Activated CD4-positive, alpha-beta T cell treated with anti-CD3 and anti-CD28 coated beads, Interleukin-2, amount 50 U/mL, for 24 hours (primary cell): ENCODE measurements at regions not wholly inside any gene's neighbourhood (a gene's known extent, or its start where the extent isn't known, plus 50 kb on each side); places are given as distances from the start of the nearest gene placed in this dataset.

Experiments
- DNase-seq, 2 donors: peaks; one replicate each; pipeline ENCODE4 v3.0.0-alpha.2; 2020; ENCODE audit warnings: low read depth in 1 of 2, low spot score in 1 of 2

DNA sequence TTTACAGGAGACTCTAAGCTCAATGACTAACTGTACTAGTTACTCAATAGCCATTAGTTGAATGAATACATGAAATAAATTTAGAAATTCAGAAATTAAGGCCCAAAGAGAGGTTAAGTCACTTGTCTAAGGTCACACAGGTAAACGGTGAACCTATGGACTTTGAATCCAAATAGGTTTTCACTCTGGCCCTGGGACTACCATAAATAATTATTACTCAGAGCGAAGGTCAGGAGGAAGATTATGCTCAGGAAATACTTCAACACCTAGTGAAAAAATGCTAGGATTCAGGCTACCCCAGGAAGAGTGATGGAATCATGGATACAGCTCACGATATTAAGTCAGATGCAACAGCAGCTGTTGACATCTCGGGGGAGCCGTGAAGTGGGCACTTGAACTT lies 417.4 kb downstream of the GABRG2 start:
- DNase-seq: no peak

DNA sequence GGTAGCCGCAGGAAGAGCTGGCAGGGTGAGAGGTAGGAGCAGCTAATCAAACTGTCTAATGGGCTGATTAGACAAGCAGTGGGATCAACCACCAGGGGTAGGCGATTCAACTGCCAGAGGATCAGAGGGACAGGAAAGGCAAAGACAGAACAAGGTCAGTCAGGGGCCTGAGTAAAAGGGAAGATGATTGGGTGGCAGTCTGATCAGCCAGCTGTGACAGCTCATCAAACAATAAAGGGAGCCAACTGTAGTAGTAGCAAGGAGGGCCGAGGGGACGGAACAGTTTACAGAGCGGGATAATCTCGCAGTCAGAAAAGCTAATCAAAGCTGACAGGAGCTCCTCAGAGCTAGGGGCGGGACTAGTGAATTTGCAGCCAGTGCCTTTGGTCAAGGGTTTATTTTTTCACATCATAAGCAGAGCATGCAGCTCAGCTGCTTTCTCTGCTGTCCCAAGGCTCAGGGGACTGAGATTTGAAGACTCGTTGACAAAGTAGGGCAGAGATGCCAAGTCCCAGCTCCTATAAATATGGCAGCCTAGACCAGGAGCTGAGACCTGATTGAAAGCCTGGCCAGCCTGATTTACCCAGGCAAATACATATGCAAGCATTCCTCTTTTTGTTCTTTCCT lies 418.2 kb downstream of the GABRG2 start:
- no peak for DNase-seq

- DNase-seq: no peak
Observed at GRCh38 chr5:162487528-162488525, 420.3 kb downstream of the GABRG2 start.

DNA sequence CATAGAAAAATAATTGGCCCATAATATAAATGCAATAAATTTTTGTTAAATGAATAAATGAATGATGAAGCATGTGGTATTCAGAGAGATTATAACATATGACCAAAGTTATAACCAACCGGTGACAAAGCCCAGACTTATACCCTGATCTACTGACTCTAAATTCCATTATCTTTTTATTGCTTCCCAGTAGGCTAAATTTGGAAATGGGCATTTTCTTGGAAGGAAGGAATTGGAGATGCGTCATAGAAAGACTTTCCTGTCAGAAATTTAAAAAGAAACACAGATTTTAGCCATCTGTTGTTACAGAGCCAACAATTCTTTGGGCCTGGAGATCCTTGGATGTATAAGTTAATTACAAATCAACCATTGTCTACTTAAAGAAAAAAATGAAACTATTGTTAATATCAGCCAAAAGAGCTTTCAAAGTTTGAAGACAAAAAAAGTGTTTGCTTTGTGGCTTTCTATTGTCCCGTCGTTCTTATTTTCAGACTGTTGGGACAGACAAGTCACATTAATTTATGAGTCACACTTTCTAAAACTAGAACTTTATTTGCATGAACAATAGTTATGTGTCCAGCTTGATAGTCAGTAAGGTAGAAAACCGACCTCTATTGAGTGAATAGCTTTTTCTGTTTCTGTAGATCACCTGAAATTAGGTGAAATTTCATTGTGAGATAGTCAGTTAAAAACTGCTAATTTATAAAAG lies 428.7 kb downstream of the GABRG2 start:
- DNase-seq: no peak

GRCh38 chr5:162497455-162497854 lies 429.9 kb downstream of the GABRG2 start:
- DNase-seq: no peak

GRCh38 chr5:162502780-162503179 lies 435.2 kb downstream of the GABRG2 start:
- DNase-seq: no peak

DNA sequence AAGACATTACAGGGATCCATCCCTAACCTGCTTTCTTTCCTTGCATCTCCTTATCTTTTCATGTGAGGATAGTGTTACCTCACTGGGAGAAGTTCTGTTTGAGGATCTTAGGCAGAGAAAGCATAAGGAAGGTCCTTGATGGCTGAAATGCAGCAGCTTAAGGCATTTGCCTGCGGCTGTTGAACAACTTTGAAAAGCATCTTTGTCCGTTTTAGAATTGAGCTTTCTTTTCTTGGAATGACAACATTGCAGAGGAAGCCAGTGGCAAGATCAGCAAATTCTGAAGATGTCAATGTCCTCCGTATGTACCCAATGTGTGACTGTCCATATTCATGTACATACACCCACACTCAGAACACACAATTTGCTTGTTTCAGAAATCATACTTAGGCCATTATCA lies 436.2 kb downstream of the GABRG2 start:
- no peak for DNase-seq

GRCh38 chr5:162512935-162513565 lies 445.5 kb downstream of the GABRG2 start:
- DNase-seq: no peak

GRCh38 chr5:162514116-162514515 lies 446.5 kb downstream of the GABRG2 start:
- DNase-seq: no peak

GRCh38 chr5:162520878-162521277 lies 453.3 kb downstream of the GABRG2 start:
- no peak for DNase-seq

DNA sequence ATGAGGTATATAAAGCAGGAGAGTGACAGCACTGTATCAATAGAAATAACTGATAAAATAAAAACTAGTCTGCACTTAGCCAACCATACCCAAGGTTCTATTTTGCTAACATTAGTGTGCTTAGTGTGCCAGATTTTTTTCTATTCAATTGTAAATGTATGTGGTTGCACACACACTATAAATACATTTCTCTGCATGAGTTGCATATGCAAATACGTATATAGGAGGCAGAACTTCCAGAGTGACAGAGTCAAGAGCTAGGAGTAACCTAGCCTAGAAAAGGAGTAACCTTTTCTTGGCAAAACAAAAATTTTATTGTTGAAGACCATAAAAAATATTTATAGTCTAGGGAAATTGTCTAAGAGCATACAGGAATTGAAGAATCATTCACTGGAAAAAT lies 461.6 kb downstream of the GABRG2 start:
- DNase-seq: no peak

DNA sequence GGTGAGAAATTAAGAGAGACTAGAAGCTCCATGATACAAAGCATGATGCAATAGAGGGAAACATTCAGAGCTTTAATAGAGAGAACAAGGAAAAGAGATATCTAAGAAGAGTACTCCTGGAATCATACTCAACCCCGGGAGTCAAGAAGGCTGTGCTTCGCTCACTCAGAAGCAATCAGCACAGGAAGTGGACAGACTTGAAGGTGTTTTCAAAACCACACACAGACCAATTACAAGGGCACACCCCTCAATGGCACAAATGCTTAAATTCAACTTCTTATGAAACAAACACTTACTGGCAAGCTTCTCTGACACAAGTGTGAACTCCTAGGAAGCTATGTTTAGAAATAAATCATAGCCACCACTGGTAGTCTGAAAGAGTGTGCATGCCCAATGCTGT lies 462.3 kb downstream of the GABRG2 start:
- DNase-seq: no peak

DNA sequence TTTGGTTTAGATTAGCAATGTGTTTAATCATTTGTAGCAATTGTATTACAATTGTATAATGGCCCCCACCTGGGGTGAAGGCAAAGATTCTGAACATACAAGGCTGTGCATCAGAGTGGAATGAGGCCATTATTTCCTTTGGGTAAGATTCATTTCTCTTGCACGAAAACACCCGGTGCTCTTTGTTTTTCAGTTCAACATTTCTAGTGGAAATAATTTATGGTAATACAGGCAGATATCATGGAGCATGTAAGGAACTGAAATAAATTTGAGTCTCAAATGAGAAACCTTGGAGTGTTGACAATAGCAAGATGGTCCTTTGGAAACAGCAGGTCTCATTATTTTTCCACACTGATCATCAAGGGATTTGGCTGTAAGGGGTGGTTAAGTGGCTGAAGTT lies 475.9 kb downstream of the GABRG2 start:
- no peak for DNase-seq

DNA sequence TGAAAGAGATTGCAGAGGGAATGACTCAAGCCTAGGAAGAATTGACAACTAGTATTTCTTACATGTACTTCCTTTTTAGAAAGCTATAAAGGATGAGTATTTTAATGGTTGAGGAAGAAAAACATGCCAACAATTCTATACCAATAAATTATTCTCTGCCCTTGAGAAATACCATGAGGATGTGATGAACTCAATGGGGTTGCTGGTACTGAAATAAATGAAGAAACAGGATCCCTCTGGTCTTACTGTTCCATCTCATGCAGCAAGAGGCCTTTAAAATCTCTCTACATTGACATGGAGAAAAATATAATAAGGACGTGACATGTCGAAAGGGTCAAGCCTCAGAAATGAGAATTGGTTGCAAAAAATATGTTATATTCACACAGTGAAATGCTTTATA lies 477.3 kb downstream of the GABRG2 start:
- no peak for DNase-seq

DNA sequence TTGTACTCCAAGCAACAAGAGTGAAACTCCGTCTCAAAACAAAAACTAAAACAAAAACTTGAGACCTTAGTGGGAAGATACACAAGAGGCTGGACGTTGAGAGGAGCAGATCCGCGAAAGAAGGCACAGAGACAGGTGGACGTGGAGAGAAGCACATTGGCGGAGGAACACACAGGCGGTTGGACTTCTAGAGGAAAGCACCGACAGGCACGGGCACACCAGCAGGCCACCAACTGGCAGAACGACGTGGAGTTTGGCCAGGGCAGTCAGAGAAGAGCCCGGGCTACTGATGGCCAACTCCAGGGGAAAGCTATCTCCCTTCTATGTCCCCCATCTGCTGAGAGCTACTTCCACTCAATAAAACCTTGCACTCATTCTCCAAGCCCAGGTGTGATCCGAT lies 482.7 kb downstream of the GABRG2 start:
- DNase-seq: no peak

DNA sequence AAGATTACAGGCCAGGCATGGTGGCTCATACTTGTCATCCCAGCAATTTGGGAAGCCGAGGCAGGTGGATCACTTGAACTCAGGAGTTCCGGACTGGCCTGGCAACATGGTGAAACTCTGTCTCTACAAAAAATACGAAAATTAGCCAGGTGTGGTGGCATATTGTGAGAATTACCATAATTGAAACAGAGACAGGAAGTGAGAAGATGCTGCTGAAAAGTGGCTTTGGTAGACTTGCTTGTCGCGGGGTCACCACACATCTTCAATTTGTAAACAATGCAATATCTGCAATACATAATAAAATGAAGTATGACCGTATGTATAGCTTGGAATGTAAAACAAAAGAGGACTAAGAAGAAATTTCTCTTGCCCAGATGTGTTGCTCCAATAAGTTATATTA lies 490.5 kb downstream of the GABRG2 start:
- DNase-seq: no peak

DNA sequence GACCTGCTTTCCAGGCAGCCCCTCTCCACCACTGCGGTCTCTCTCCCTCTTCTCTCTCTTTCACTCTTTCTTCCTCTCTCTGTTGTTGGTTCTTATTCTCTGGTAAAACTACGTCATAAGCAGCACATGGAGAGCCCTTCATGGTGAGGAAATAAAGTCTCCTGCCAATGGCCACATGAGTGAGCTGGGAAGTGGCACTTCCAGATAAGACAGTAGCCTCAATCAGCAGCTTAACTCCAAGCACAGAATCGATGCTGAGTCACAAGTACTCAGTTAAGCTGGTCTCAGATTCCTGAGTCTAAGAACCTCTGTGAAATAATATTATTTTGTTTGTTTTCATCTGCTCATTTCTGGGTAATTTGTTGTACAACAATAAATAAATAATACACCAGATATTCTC lies 500.1 kb downstream of the GABRG2 start:
- no peak for DNase-seq

GRCh38 chr5:162573758-162574157 lies 506.2 kb downstream of the GABRG2 start:
- DNase-seq: no peak

GRCh38 chr5:162591724-162592123 lies 524.2 kb downstream of the GABRG2 start:
- DNase-seq: no peak

DNA sequence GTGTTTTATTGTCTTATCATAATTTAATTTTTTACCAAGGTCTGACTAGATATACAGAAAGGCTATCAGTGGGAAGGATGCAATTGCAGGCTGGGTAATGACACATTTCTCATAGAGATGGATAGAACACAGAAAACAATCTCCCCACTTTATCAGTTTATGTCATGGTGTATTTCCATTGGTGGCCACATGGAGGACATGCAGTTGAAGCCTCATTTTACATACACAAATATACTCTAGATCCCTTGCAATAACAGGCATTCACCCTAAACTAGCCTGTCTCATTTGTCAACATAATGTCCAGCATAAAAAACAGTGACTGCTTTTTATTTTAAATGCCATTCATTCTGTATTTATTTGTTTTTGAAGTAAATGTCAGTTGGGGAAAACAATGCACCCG lies 526.3 kb downstream of the GABRG2 start:
- no peak for DNase-seq

DNA sequence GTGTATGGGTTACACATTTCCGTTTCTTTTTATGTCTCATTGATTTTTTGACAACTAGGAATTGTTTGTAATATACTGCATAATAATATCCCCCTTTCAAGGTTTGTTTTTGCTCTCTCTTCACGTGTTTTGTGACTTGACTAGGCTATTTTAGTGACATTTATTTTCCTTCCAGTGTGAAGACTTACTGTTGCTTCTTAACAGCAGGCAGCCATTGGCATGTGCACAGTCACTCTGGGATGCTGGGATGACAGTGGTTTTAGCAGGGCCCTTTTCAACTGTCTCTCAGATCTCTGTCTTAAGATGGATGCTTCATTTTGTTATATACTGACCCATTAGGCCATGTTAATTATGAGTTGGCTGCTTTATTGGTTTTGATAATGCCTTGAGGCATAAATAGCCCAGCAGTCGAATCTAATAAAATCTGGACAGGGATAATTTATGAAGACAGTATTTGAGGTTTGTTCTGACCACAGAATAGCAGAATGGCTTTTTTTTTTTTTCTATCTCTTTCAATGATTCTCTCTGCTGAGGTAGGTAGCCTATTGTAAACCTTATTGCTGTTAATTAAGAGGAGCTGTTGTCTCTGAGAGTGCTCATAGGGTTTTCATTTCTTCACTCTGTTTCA lies 536.0 kb downstream of the GABRG2 start:
- DNase-seq: no peak
